Choroid plexus epithelial cell (primary cell): ENCODE measurements at regions not wholly inside any gene's neighbourhood (a gene's known extent, or its start where the extent isn't known, plus 50 kb on each side); places are given as distances from the start of the nearest gene placed in this dataset.

ENCODE experiments used
- DNase-seq: peaks from one replicate; pipeline ENCODE4 v3.0.0-alpha.2; 2010; ENCODE audit warnings: low read depth
- H3K4me3 ChIP-seq: 2 replicates; pipeline ENCODE4 v1.5.1; 2011; ENCODE audit warnings: low read depth, mild to moderate bottlenecking, control low read depth, low read length, moderate library complexity
- CTCF ChIP-seq: conservative IDR thresholded peaks from 2 replicates; pipeline ENCODE4 v1.5.1; 2011; ENCODE audit warnings: low read depth, mild to moderate bottlenecking, control low read depth, inconsistent platforms, low read length, moderate library complexity

- no peak for TF ChIP-seq CTCF
- DNase-seq, result no peak
- H3K4me3 ChIP-seq, result no peak overlapping the region
Measured at GRCh38 chr4:36492041-36492440, 210.6 kb downstream of the DTHD1 start.

GRCh38 chr4:36492590-36492989 lies 211.2 kb downstream of the DTHD1 start:
- no peak for DNase-seq
- no peak for TF ChIP-seq CTCF

GRCh38 chr4:36493251-36493650 lies 211.8 kb downstream of the DTHD1 start:
- no peak for TF ChIP-seq CTCF
- H3K4me3 ChIP-seq, result no peak overlapping the region
- no peak for DNase-seq

More at GRCh38 chr4:36492590-36492989, 211.2 kb downstream of the DTHD1 start:
- no peak overlapping the region for H3K4me3 ChIP-seq

GRCh38 chr4:36494016-36494415 lies 212.6 kb downstream of the DTHD1 start:
- TF ChIP-seq CTCF, result no peak
- no peak overlapping the region for H3K4me3 ChIP-seq
- DNase-seq, result no peak

- DNase-seq, result no peak
Measured at GRCh38 chr4:36494747-36495146, 213.3 kb downstream of the DTHD1 start.

GRCh38 chr4:36502350-36502749 lies 220.9 kb downstream of the DTHD1 start:
- no peak for DNase-seq
- TF ChIP-seq CTCF, result no peak
- no peak overlapping the region for H3K4me3 ChIP-seq

More at GRCh38 chr4:36494747-36495146, 213.3 kb downstream of the DTHD1 start:
- TF ChIP-seq CTCF, result no peak
- H3K4me3 ChIP-seq, result no peak overlapping the region

GRCh38 chr4:36508394-36508793 lies 227.0 kb downstream of the DTHD1 start:
- H3K4me3 ChIP-seq, result no peak overlapping the region
- DNase-seq, result no peak
- TF ChIP-seq CTCF, result no peak
